ENCODE measurements at regions not wholly inside any gene's neighbourhood (a gene's known extent, or its start where the extent isn't known, plus 50 kb on each side); places are given as distances from the start of the nearest gene placed in this dataset.

DNA sequence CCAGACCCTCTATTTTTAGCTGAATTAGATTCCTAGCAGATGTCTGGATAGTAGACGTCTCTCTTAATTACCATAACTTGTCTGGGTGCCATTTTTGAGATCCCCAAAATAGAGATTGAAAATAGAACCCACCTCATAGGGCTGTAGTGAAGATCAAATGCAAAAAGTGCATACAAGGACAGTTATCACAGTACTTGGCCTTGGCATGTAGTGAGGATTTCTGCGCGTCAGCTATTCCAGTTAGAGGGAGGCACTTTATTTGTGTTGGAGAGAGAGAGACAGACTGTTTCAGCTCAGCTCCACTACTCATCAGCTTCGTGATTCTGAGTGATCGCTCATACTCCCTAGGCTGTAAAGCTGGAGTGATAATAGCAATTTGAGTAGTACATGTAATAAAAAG, 59.6 kb upstream of the CDH13 start:
- TF ChIP-seq, protein P1, sequence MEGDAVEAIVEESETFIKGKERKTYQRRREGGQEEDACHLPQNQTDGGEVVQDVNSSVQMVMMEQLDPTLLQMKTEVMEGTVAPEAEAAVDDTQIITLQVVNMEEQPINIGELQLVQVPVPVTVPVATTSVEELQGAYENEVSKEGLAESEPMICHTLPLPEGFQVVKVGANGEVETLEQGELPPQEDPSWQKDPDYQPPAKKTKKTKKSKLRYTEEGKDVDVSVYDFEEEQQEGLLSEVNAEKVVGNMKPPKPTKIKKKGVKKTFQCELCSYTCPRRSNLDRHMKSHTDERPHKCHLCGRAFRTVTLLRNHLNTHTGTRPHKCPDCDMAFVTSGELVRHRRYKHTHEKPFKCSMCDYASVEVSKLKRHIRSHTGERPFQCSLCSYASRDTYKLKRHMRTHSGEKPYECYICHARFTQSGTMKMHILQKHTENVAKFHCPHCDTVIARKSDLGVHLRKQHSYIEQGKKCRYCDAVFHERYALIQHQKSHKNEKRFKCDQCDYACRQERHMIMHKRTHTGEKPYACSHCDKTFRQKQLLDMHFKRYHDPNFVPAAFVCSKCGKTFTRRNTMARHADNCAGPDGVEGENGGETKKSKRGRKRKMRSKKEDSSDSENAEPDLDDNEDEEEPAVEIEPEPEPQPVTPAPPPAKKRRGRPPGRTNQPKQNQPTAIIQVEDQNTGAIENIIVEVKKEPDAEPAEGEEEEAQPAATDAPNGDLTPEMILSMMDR (IDR thresholded peaks at IDR 0.05; ENCODE audit: insufficient read depth, low read length), result no peak
- no peak for TF ChIP-seq POLR2AphosphoS5 (IDR thresholded peaks at IDR 0.05; ENCODE audit: low read depth)
